Stromal cell of bone marrow (primary cell): ENCODE measurements at regions not wholly inside any gene's neighbourhood (a gene's known extent, or its start where the extent isn't known, plus 50 kb on each side); places are given as distances from the start of the nearest gene placed in this dataset.

ENCODE experiments used
- DNase-seq: peaks from one replicate; pipeline ENCODE4 v3.0.0-alpha.2; 2012; ENCODE audit warnings: low read depth

DNA sequence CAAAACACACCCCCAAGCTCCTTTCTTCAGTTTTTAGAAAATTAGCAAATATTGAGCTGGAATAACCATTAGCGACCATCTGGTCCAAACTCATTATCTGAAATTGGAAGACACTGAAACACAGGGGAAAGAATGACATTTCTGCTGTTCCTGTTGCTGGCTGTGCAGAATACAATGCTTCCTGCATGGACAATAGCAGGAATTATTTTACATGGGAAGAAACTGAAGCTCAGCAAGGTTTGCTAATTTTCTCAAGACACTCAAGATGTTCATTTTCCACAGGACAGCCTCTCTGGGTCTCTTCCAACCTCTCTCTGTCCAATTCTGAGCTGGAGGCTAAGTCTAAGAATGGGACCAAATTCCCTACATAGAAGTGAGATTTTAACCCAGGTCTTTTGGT lies 81.9 kb upstream of the TNS3 start:
- no peak for DNase-seq

DNA sequence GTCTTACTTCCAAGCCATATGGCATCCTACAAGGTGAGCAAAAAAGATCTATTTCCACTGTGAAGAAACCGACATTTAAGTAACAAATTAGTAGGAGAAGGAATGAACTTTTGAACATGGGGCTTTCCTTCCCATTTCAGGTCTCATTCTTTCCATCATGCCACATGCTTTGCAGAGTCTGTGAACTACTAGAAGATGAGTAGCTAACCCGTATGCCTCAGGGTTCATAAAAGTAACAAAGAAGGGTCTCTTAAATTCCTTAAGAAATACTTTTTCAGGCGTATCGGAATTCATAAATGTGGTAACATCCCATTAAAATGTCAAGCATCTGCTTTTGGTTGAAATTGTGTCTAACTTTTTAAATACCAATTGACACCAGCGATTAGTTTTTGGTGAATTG lies 81.3 kb upstream of the TNS3 start:
- no peak for DNase-seq

DNA sequence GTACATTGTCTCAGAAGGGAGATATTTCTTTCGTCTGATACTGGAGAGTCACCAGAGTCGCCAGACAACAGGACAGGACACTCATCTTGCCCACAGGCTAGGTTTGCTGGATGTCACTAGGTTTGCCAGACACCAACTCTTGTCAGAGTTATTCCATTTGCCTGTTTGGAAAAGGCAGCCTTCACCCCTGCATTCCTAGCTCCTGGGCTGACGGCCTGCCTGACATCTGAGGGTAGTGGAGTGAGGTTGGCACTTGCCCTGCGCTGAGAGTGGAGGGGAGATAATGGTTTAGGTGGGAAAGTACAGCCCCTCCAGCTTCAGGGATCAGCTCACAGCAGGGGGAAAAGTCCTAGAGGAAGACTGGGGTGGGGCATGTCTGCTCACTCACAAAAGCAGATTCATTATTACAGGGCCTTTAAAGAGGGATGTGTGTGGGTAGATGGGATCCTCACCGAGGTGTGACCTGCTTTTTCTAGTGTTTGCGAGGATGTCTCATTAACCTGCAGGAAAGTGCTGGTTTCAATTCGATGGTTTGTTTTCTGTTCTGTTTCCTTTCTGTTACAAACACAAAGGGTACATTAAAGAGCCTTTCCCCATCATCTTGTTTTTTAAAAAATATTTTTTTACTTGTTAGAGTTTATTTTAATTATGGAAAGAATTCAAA lies 79.3 kb upstream of the TNS3 start:
- no peak for DNase-seq

DNA sequence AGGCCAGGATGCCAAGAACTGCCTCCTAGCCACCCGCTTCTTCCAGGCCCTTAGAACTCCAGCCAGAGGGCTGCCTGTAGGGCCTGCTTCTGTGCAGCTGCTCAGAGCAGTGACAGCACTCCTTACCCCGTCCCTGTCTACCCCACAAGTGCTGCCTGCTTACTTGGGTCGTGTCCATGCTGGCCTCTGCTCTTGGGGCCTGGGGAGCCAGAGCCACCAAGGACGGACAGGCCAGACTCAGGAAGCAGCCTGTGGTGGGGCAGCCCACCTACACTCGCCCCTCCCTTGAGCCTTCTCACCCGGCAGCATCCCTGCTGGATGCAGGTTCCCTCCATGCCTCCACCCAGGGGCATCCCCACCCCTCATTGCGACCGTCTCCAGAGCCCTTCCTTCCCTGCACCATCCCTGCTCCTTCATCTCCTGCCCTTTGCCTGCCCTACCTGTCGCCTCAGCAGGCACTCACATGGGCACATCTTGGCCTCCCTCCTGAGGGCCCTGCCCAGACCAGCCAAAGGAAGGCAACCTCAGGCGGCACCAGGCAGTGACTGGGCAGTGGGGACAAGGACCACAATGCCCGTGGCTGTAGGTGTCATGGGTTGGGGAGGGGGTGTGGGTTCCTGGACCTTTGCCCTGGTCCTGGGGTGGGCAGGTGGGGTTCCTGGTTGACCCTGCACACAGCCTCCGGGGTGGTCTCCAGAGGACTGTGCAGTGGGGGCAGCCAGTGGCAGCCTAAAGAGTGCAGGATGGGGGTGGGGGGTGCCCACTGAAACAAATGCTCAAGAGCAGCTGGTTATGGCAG lies 78.0 kb upstream of the TNS3 start:
- DNase-seq: no peak

DNA sequence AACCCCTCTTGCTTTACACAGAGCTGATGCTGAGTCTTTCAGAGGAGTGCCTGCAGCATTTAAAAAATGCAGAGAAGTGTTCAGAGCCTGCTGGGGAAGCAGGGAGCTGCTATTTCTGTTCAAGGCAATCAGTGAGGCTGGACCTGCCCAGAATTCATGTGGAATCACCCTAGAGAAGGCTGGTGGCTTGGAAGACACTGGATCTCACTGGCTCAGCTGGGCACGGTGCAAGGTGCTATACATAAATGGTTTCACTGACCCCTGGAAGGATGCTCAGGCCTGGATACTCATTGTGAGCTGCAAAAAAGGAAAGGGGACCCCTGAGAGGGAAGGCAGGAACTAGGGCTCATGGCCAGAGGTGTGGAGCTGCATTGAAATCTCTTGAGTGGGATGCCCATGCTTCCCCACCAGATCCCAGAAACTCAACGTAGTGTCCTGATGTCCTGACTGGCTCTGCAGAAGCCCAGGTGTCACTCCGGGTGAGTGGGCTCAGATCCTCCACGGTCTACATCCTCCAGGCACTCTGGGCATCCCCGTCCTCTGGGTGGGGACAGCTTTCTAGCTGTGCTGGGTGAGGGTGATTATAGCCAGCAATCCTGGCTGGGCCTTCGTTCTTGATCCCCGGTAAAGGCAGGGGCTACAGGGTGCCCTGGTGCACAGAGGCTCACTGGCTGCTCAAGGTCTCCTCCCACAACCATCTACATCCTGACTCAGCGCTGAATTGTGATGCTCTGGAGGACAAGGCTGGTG lies 77.2 kb upstream of the TNS3 start:
- DNase-seq: no peak

DNA sequence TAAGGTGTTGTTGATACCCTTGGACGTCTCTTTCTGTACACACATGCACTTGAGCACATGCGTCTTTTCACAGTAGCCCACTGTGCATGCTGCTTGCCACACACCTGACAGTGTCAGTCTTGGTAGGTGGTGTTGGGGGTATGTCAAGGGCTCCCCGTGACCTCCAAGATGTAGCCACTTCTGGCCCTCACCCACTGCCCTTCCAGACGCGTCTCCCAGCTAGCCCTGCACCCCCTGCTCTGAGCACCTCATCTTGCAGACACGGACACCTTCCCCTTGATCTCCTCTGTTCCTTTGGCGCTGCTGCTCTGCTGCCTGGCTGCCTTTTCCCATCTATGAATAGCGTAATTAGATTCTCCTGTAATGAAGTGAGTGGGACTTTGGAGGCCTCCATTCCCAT lies 75.2 kb upstream of the TNS3 start:
- DNase-seq: no peak

DNA sequence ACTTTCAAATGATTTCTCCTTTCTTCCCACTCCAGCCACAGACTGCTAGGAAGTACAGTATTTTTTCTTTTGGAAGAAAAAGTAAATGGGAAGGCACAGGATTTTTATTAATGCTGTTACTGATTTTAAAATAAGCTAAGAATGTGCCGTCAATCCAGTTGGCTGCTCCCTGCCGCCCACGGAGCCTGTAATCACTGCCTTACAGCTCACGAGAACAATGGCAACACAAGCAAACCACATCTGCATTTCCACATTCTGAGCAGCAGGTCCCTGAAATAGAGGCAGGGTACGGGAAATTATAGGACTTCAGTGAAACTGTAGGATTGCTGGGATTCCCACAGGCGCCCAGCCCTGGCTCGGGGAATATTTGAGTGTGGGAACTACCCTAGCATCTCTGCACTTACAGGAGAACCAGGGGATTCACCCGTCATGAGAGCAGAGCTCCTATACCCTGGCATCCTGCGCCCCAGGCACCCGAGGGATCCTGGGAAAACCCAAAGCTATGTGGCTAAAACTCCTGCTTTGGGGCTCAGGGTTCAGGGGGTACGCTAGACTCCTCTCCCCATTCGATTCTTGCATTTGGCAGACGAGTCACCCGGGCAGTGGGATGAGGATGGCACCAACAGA lies 72.9 kb upstream of the TNS3 start:
- DNase-seq: no peak

DNA sequence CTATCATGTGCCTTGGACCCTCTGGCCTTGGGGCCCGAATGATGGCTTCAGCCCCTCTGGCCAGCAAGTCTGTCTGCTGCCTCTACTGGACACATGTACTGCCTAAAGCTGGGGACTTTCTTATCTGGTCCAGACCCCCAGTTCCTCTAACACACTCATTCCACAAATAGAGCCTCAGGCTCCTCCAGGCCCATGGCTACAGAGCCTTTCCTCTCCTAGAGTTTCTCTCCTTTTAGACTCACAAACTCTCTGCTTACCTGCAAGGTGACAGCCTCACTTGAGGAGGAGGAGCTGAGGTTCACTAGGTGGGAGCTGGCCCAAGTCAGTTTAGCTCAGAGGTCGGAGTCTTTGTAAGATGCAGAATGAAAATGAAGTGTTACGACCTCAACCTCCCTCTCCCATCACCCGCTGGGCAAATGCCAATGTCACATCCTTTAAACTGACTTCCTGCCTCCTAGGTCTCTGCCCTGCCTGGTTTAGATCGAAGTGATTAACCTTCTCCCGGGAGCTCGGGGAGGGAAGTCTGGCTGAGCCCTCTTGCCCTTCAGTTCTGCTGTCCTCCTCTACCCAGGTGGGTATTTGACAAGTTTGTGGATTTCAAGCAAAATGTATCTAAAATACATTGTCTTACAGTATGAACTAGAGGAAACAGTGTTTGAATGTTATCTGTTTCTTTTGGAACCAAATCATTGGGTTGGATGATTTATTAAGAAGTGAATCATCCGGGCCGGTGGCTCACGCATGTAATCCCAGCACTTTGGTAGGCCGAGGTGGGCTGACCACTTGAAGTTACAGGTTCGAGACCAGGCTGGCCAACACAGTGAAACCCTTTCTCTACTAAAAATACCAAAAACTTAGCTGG lies 71.9 kb upstream of the TNS3 start:
- peak; percentile 50 for DNase-seq

DNA sequence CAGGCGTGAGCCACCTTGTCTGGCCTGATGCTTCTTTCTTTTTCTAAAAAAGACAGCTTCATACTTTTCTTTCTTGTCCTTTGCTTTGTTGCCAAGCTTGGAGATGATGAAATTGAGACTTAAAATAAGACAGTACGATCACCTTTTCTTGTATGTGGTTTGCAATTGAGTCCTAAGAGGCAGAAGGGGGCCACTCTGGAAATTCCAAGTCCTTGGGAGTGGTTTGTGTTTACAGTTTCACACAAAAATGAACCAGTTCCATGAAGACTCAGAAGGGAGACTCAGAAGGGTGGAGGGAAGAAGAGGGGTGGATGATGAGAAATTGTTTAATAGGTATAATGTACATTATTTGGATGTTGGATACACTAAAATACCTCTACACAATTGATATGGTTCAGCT lies 70.7 kb upstream of the TNS3 start:
- no peak for DNase-seq

DNA sequence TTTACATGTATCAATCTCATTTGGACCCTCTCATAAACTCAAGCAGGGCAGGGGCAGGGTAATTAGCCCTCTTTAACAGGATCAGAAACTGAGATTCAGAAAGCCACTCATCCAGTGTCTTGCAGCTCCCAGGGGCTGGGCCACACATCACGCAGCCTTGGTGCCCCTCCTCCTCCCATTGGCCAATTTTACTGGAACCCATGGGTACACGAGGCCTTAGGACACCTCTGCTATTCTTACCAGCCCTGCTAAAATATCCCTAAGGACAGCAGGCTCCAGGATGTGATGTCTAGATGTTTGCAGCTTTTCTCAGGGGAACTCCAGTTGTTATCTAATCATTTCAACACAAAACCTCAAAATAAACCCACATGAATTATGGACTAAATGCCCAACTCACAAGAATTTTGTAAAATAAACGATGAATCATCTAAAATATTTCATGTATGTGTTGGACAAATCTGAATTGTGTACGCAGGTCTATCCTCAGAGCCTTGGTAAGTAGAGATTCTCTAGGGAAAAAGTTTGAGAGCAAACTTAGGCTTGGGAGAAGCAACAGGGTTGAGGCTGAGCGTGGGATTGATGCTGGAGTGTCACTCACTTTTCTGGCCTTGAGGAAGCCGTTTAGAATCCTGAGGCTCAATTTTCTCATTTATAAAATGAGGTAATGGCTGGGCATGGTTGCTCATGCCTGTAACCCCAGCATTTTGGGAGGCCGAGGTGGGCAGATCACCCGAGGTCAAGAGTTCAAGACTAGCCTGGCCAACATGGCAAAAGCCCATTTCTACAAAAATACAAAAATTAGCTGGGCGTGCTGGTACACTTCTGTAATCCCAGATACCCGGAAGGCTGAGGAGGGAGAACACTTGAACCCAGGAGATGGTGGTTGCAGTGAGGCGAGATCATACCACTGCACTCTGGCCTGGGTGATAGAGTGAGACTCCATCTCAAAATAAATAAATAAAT lies 69.7 kb upstream of the TNS3 start:
- peak; percentile 96 for DNase-seq

DNA sequence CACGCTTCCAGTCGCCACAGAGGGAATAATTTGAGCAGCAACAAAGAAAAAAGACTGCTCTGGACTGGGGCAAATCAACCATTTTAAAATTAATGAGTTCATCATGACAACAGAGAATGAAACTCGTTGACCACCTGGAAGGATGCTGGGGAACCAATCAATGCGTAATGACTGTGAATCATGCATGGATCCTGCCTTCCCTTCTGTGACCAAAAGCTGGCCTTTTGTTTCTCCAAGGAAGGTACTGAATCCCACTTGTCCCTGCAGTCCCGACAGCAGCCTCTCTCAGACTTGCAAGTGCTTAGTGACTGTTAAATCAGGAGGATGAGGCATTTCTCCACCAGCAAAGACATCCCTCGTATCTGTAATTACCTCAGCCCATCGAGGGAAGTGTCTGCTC lies 68.0 kb upstream of the TNS3 start:
- DNase-seq: no peak

DNA sequence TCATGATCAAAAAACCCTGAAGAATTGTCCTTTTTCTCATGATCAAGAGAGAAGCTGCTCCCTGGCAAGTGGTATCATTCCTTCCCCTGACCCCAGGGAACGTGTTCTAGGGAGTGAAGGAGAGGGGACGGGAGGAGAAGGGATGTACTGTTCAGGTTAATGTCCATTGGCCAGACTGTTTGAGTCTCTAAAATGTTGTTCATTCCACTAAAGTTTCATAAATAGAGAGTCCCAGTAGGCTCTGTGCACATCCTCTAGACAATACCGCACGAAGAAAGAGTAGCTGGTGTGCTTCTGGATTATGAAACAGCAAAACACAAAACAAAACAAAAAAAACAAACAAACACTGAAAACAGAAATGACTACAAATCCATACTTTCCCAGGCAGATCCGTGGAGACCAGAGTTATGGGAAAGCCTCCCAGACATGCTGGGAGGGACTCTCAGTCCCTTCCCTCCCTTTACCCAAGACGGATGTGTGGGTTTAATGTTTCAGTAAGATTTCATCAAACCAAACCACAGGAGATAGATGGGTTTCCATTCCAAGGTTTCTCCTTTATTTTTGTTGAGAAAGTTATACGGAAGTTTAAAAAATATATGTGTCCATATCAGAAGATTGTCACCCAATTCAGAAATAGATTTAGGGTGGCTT lies 66.5 kb upstream of the TNS3 start:
- peak; percentile 74 for DNase-seq

DNA sequence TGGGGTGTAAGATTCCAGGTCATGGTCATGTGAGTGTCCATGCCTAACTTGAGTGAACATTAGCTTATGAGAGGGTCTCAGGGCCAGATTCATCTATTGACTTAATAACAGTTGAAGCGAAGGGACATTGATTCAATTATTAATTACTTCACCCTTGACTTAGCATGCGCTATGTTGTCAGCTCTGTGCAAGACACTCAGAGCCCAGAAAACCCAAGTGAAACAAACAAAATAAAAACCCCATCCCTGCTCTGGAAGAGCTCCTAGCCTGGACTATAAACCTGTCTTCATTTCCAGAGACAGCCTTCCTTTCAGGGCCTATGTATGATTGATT lies 66.0 kb upstream of the TNS3 start:
- DNase-seq: no peak

DNA sequence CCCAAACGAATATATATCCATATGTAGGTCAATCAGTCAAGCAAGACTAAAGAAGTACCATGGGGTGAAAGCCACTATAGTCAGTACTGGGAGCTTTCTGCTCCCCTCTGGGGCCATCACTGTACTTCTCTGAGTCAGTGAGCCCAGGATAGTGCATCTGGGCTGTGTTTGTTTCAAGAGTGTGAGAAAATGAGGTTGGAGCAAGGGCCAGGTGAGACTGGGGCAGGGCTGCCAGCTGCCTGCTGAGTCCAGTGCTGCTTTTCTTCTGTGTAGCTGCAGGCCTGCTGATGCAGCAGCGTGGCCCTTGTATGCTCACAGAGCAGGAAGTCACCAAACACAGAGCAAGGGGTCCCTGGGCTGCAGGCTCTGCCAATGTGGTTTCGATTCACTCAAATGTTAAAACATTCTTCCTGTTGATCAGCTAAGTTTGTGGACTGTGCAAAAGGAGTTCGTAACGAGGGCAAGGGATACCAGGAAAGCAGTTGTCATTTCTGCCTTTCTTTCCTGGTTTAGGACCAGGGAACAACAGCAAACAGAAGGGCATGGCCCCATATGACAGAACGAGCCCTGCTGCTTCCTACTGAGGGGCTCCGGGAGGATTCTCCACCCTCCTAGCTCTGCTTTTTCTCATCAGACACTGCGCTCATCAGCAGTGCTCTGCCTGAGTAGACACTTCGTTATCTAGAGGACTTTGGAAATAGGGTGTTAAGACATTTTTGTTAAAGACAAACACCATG lies 65.4 kb upstream of the TNS3 start:
- DNase-seq: no peak

DNA sequence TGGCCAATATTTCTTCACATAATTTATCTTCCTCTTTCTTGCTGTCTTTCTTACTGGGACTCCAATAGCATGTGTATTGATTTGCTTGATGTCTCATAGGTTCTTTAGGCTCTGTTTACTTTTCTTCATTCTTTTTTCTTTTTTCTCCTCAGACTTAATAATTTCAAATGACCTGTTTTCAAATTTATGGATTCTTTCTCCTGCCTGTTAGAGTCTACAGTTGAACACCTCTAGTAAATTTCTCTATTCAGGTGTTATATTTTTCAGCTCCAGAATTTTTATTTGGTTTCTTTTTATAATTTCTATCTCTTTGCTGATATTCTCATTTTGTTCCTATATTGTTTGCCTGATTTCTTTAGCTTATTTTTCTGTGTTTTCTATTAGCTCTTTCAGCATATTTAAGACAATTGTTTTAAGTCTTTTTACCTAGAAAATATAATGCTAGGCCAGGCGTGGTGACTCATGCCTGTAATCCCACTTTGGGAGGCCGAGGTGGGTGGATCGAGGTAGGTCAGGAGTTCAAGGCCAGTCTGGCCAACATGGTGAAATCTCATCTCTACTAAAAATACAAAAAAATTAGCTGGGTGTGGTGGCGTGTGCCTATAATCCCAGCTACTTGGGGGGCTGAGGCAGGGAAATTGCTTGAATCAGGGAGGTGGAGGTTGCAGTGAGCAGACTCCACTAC lies 61.9 kb upstream of the TNS3 start:
- DNase-seq: no peak

DNA sequence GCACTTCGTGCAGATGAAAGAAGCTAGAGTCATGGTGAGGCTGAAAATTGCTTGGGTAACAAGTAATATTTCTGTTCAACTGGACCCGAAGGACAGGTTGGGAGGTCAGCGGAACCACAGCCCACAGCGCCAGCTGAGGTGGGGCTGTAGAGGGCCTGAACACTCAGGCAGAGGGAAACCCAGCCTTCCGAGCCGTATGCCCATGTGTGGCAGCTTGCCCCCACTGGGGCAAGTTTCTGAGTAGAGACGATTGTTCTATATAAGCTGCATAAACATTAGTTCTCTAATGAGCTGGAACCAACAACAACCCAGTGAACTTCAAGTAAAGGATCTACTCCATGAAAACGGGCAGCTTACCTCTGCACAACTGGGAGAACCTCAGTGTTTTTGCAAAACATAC lies 58.4 kb upstream of the TNS3 start:
- no peak for DNase-seq

DNA sequence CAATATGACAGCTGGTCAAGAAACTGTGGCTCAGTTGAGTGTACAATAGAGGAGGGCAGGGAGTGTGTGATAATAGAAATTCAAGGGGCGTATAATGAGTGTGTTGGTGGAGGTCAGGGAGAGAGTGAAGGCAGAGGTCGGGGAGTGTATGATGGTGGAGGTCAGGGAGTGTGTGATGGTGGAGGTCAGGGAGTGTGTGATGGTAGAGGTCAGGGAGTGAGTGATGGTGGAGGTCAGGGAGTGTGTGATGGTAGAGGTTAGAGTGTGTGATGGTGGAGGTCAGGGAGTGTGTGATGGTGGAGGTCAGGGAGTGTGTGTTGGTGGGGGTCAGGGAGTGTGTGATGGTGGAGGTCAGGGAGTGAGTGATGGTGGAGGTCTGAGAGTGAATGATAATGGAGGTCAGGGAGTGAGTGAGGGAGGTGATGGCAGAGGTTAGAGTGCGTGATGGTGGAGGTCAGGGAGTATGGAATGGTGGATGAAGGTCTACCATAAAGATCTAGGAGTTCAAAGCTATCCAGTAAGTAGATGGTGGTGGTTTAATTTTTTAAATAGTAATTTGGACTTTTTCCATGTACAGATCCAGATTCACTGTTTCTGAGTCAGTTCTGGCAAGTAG lies 57.7 kb upstream of the TNS3 start:
- DNase-seq: no peak

DNA sequence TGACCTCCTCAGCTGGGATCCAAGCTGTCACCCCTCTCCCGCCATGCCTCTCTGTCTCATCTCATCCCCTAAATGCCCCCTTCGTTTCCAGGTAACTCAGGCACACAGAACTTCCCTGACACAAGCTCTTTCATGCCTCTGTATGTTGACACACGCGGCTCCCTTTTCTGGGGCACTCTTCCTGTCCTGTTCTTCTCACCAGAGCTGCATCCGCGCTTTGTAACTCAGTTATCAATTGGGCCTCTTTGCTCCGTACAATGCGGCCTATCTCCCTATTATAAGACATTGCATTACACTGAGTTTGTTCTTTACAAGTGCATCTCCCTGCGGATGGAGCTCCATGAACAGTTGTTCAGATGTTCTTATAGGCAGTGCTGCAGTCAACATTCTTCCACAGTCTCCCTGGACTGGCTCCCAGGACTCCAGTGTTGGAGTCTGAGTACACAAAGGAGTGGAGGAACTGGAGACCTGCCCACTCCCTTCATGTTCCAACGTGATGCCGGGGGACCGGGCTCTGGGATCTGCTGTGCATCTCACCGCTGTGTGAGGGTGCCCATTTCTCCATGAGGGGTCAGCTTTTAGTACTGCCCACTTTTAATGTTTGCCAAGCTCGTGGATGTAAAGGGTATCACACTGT lies 56.9 kb upstream of the TNS3 start:
- no peak for DNase-seq
